Coronary artery (tissue), 2 donors: ENCODE measurements at regions not wholly inside any gene's neighbourhood (a gene's known extent, or its start where the extent isn't known, plus 50 kb on each side); places are given as distances from the start of the nearest gene placed in this dataset.

Experiments used
- DNase-seq: peaks from one replicate; pipeline ENCODE4 v3.0.0-alpha.2; 2017; ENCODE audit warnings: low spot score
- H3K27ac ChIP-seq, 2 donors: fragments of 200-600 bp; sonication (generic); one replicate each; pipeline ENCODE4 v1.5.1; 2016 to 2019
- H3K4me3 ChIP-seq: fragments of 200-600 bp; sonication (generic); 2 replicates; pipeline ENCODE4 v1.5.1; 2016; ENCODE audit warnings: mild to moderate bottlenecking, moderate library complexity
- CTCF ChIP-seq: fragments of 200-600 bp; sonication (generic); IDR thresholded peaks from one replicate; pipeline ENCODE4 v1.5.1; 2019; ENCODE audit warnings: antibody characterized with exemption

DNA sequence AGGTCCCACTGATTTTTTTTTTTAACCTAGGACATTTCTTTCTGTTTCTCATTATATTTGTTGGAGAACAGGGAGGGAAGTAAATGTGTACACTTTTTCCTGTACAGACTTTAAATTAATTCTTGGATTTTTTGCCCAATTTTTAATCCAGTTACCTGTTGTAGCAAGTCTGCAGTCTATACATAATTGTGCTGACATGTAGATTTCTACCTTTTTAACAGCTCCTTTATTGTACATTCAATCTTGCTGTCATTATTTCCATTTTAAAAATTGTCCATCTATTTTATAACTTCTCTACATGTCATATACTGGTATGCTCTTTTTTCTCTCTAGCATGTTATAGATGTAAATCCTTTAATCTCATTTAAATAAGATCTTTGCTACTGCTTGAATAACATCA is 1838.7 kb upstream of the CDH9 start:
- H3K27ac ChIP-seq = no peak overlapping the region
- H3K4me3 ChIP-seq = no peak overlapping the region
- TF ChIP-seq CTCF = no peak
- no peak for DNase-seq

GRCh38 chr5:28864006-28864405 is 1825.6 kb upstream of the CDH9 start:
- H3K4me3 ChIP-seq = no peak overlapping the region
- TF ChIP-seq CTCF = no peak
- DNase-seq = no peak
- H3K27ac ChIP-seq = no peak overlapping the region

DNA sequence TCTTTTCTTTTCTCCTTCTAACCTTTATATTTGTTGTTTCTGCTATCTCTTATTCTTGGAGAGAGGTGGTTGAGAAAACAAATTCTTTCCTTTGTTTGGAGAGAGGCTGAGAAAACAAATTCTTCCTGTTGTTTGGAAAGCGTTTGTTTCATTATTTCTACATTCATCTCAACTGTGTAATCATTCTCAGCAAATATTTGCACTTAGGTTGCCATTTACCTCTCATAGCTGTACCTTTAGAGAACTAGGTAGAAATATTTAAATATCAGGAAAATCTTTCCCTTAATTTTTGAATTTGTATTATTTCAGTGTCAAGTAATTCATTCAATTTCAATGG is 1824.4 kb upstream of the CDH9 start:
- H3K4me3 ChIP-seq = no peak overlapping the region
- no peak overlapping the region for H3K27ac ChIP-seq
- DNase-seq = no peak
- no peak for TF ChIP-seq CTCF

- DNase-seq = no peak
- TF ChIP-seq CTCF = no peak
These were observed 1823.9 kb upstream of the CDH9 start for GRCh38 chr5:28862137-28862859.

GRCh38 chr5:28855626-28856025 is 1817.2 kb upstream of the CDH9 start:
- Histone ChIP-seq H3K27ac (no peak overlapping the region), H3K4me3 (no peak overlapping the region)
- DNase-seq = no peak
- no peak for TF ChIP-seq CTCF

More at GRCh38 chr5:28862137-28862859, 1823.9 kb upstream of the CDH9 start:
- Histone ChIP-seq H3K27ac (no peak overlapping the region), H3K4me3 (no peak overlapping the region)

GRCh38 chr5:28850320-28850921 is 1812.0 kb upstream of the CDH9 start:
- no peak overlapping the region for H3K27ac ChIP-seq
- DNase-seq = no peak
- no peak overlapping the region for H3K4me3 ChIP-seq
- no peak for TF ChIP-seq CTCF

DNA sequence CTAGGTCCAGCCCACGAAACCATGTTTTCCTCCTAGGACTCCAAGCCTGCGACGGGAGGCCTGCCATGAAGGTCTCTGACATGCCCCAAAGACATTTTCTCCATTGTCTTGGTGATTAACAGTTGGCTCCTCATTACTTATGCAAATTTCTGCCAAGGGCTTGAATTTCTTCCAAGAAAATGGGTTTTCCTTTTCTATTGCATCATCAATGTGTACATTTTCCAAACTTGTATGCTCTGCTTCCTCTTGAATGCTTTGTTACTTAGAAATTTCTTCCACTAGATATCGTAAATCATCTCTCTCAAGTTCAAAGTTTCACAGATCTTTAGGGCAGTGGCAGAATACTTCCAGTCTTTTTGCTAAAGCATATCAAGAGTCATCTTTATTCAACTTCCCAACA is 1792.7 kb upstream of the CDH9 start:
- DNase-seq = no peak
- no peak overlapping the region for H3K4me3 ChIP-seq
- no peak overlapping the region for H3K27ac ChIP-seq
- no peak for TF ChIP-seq CTCF
